ENCODE measurements at regions not wholly inside any gene's neighbourhood (a gene's known extent, or its start where the extent isn't known, plus 50 kb on each side); places are given as distances from the start of the nearest gene placed in this dataset.

DNA sequence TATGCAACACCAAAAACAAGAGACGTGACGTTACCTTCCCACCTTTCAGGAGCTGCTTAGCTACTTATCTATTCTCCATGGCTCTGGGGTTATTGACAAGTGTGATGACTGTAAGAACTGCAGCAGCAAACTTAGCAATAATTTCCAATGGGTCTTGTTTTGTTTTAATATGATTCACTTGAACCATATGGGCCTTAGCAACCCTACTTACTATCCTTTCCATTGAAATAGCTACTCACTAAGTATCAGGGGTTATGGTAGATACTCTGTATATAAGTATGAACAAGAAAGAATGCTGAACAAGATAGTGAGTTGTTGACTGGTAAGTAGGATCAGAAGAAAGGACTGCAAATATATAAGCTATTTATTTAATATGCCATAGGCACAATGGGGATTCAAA lies 69.3 kb upstream of the BBX start:
- Histone ChIP-seq H3K4me2 (ENCODE audit: low read depth, low read length) (no peak overlapping the region), H3K79me2 (ENCODE audit: insufficient read depth, low read length) (no peaks in the 10 kb centered on the region), H4K20me1 (ENCODE audit: insufficient read depth, low read length) (no peaks in the 10 kb centered on the region), H3K9ac (ENCODE audit: insufficient read depth, low read depth, low read length) (no peak overlapping the region), H2AFZ (ENCODE audit: low read length) (no peak overlapping the region), H3K4me3 (replicated peaks in 1 of 3; ENCODE audit: insufficient read depth in 1 of 3, low read depth in 2 of 3, low read length in 3 of 3) (no peak overlapping the region), H3K27me3 (ENCODE audit: control insufficient read depth in 1 of 2, insufficient read depth in 2 of 2, low read length in 2 of 2) (no peaks in the 10 kb centered on the region; a peak in 1 of 5 replicates), H3K4me1 (ENCODE audit: insufficient read depth, low read length) (no peaks in the 10 kb centered on the region), H3K27ac (ENCODE audit: extremely low read length, insufficient read depth, low read length) (no peak overlapping the region), H3K36me3 (replicated peaks in 1 of 2; ENCODE audit: control insufficient read depth in 1 of 2, insufficient read depth in 2 of 2, low read length in 2 of 2) (no peaks in the 10 kb centered on the region), H3K9me3 (ENCODE audit: low read length) (no peaks in the 10 kb centered on the region)
- 3% methylated on average over 2 of the region's 2 CpGs for WGBS (ENCODE audit: low lambda C conversion rate)
- ChIA-PET CTCF (ENCODE audit: low intra/inter-chr PET ratio, low total read pairs) (no interaction called here), POLR2A (no interaction called here)
- TF ChIP-seq ZNF101 (CRISPR knock-in tag; IDR thresholded peaks at IDR 0.05; ENCODE audit: borderline replicate concordance, low read depth), result no peak
- TF ChIP-seq ELF1 (CRISPR knock-in tag; IDR thresholded peaks at IDR 0.05), result no peak
- no peak for TF ChIP-seq MTA3 (CRISPR knock-in tag; IDR thresholded peaks at IDR 0.05)
- TF ChIP-seq PITX1 (CRISPR knock-in tag; IDR thresholded peaks at IDR 0.05), result no peak
- no peak for TF ChIP-seq NR1H2 (CRISPR knock-in tag; IDR thresholded peaks at IDR 0.05; ENCODE audit: borderline replicate concordance, low read depth)
- TF ChIP-seq CBX1 (IDR thresholded peaks at IDR 0.05; ENCODE audit: low read depth), result no peak
- TF ChIP-seq TGIF2 (CRISPR knock-in tag; IDR thresholded peaks at IDR 0.05), result no peak
- no peak for TF ChIP-seq MTF2 (CRISPR knock-in tag; IDR thresholded peaks at IDR 0.05; ENCODE audit: borderline replicate concordance)
- no peak for TF ChIP-seq ZNF841 (CRISPR knock-in tag; IDR thresholded peaks at IDR 0.05; ENCODE audit: borderline replicate concordance)
- TF ChIP-seq, protein P1, sequence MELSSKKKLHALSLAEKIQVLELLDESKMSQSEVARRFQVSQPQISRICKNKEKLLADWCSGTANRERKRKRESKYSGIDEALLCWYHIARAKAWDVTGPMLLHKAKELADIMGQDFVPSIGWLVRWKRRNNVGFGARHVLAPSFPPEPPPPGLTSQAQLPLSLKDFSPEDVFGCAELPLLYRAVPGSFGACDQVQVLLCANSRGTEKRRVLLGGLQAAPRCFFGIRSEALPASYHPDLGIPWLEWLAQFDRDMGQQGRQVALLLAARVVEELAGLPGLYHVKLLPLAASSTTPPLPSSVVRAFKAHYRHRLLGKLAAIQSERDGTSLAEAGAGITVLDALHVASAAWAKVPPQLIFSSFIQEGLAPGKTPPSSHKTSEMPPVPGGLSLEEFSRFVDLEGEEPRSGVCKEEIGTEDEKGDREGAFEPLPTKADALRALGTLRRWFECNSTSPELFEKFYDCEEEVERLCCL (CRISPR knock-in tag; IDR thresholded peaks at IDR 0.05; ENCODE audit: borderline replicate concordance), result no peak
- TF ChIP-seq ZFP90 (CRISPR knock-in tag; IDR thresholded peaks at IDR 0.05; ENCODE audit: borderline replicate concordance), result no peak
- TF ChIP-seq ZNF749 (CRISPR knock-in tag; IDR thresholded peaks at IDR 0.05; ENCODE audit: borderline replicate concordance), result no peak
- intact Hi-C loops (cut with micrococcal nuclease; ENCODE audit: unreplicated experiment) (no loop called here), in situ Hi-C loops (cut with HindIII; ENCODE audit: extremely low pct_ligation_motif_present, low pct_unique_long_range_greater_than_20kb) (no loop called here)
- DNase-seq (ENCODE audit: low spot score) (no peak), FAIRE-seq (no peak), ATAC-seq (no peak)
- no TSS peak for BruUV-seq (replicated peaks)
